WTC11 (cell line): ENCODE measurements at regions not wholly inside any gene's neighbourhood (a gene's known extent, or its start where the extent isn't known, plus 50 kb on each side); places are given as distances from the start of the nearest gene placed in this dataset.

Source experiments
- ATAC-seq: fragments of 200-7000 bp; cut with Tn5 transposase; 2 replicates; pipeline ENCODE4 v1.10.0; 2021; ENCODE audit warnings: mild to moderate bottlenecking, moderate library complexity
- CTCF ChIA-PET: fragments of 300-600 bp; sonication (Branson Sonifier 250); formaldehyde crosslinking; loops from one replicate; lab custom pipeline; 2021; ENCODE audit warnings: antibody characterized with exemption; lab: Charles Lee
- POLR2A ChIA-PET: fragments of 350-600 bp; sonication (Branson Sonifier 250); formaldehyde crosslinking; loops from one replicate; lab custom pipeline; 2021; ENCODE audit warnings: antibody characterized with exemption; lab: Charles Lee
- DNase-seq: peaks from one replicate; pipeline ENCODE4 v3.0.0; 2021; ENCODE audit warnings: low spot score
- H3K27ac Mint-ChIP-seq: 2 replicates; pipeline ENCODE4 v1.8.0; 2021; ENCODE audit warnings: mixed read lengths
- H3K27me3 Mint-ChIP-seq: 2 replicates; pipeline ENCODE4 v1.8.0; 2021; ENCODE audit warnings: low read depth, mild to moderate bottlenecking, moderate library complexity, mixed read lengths
- H3K36me3 Mint-ChIP-seq: 2 replicates; pipeline ENCODE4 v1.8.0; 2021; ENCODE audit warnings: mixed read lengths
- H3K4me1 Mint-ChIP-seq: 2 replicates; pipeline ENCODE4 v1.8.0; 2022; ENCODE audit warnings: mixed read lengths
- H3K4me3 Mint-ChIP-seq: 2 replicates; pipeline ENCODE4 v1.8.0; 2021; ENCODE audit warnings: mild to moderate bottlenecking, moderate library complexity, mixed read lengths
- H3K9me3 Mint-ChIP-seq: 2 replicates; pipeline ENCODE4 v1.8.0; 2021; ENCODE audit warnings: mixed read lengths
- ARID4B ChIP-seq: sonication (generic); formaldehyde crosslinking; IDR thresholded peaks from 2 replicates; pipeline ENCODE4 v1.8.0; 2023; ENCODE audit warnings: missing genetic modification reagents, mild to moderate bottlenecking, borderline replicate concordance
- E2F1 ChIP-seq: sonication (generic); formaldehyde crosslinking; IDR thresholded peaks from 2 replicates; pipeline ENCODE4 v1.8.0; 2022; ENCODE audit warnings: mild to moderate bottlenecking, missing genetic modification reagents
- E2F4 ChIP-seq: sonication (generic); formaldehyde crosslinking; IDR thresholded peaks from 2 replicates; pipeline ENCODE4 v1.8.1; 2022; ENCODE audit warnings: low read depth, mild to moderate bottlenecking, moderate library complexity, missing genetic modification reagents, borderline replicate concordance
- ETV6 ChIP-seq: sonication (generic); formaldehyde crosslinking; IDR thresholded peaks from 2 replicates; pipeline ENCODE4 v1.8.1; 2022; ENCODE audit warnings: mild to moderate bottlenecking, missing genetic modification reagents
- HMGXB4 ChIP-seq: sonication (generic); formaldehyde crosslinking; IDR thresholded peaks from 2 replicates; pipeline ENCODE4 v1.8.1; 2023; ENCODE audit warnings: mild to moderate bottlenecking, moderate library complexity, missing genetic modification reagents
- IRF1 ChIP-seq: sonication (generic); formaldehyde crosslinking; IDR thresholded peaks from 2 replicates; pipeline ENCODE4 v1.8.0; 2023; ENCODE audit warnings: missing genetic modification reagents
- JAZF1 ChIP-seq: fragments of 250-450 bp; sonication (Bioruptor Pico); IDR thresholded peaks from 2 replicates; pipeline ENCODE4 v1.9.0; 2021; ENCODE audit warnings: moderate library complexity, mild to moderate bottlenecking, inconsistent platforms
- NFATC4 ChIP-seq: fragments of 250-450 bp; sonication (Bioruptor Pico); IDR thresholded peaks from 2 replicates; pipeline ENCODE4 v1.9.0; 2021; ENCODE audit warnings: mild to moderate bottlenecking
- TEAD1 ChIP-seq: sonication (generic); formaldehyde crosslinking; IDR thresholded peaks from 2 replicates; pipeline ENCODE4 v1.8.0; 2022; ENCODE audit warnings: mild to moderate bottlenecking, missing genetic modification reagents
- TEAD4 ChIP-seq: sonication (generic); formaldehyde crosslinking; IDR thresholded peaks from 2 replicates; pipeline ENCODE4 v1.8.0; 2022; ENCODE audit warnings: mild to moderate bottlenecking, missing genetic modification reagents
- ZNF138 ChIP-seq: sonication (generic); formaldehyde crosslinking; conservative IDR thresholded peaks from 2 replicates; pipeline ENCODE4 v1.8.1; 2022; ENCODE audit warnings: mild to moderate bottlenecking, moderate library complexity, missing genetic modification reagents
- ZNF512 ChIP-seq: sonication (generic); formaldehyde crosslinking; IDR thresholded peaks from 2 replicates; pipeline ENCODE4 v1.8.1; 2022; ENCODE audit warnings: missing genetic modification reagents, borderline replicate concordance
- ZNF671 ChIP-seq: fragments of 250-450 bp; sonication (Bioruptor Pico); IDR thresholded peaks from 2 replicates; pipeline ENCODE4 v1.8.0; 2021; ENCODE audit warnings: mild to moderate bottlenecking
- TF ChIP-seq, protein P1 (sequence below): sonication (generic); formaldehyde crosslinking; IDR thresholded peaks from 2 replicates; pipeline ENCODE4 v1.8.1; 2022; ENCODE audit warnings: mild to moderate bottlenecking, missing genetic modification reagents, moderate library complexity, borderline replicate concordance

DNA sequence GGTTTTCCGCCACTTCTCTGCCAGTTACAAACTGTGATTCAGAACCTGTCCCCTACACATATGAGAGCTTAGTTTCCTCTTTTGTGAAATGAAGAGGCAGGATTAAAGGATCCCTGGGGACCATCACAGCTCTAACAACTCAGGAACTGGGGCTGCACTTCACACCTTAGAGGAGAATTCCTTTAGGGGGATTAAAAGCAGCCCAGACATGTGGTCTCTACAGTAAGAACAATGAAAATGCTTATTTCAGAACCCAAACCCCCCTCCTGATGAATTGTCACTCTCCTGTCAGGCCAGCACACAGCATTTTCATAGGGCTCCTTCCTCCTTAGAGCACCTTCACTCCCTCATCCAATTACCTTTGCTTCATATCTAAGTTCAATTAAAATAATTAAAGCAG is 101.5 kb upstream of the NEDD4L start:
- Mint-ChIP-seq H3K9me3 (no peaks in the 10 kb centered on the region), H3K4me3 (no peak overlapping the region), H3K27ac (no peak overlapping the region), H3K36me3 (no peaks in the 10 kb centered on the region), H3K27me3 (no peaks in the 10 kb centered on the region; the same call in 1 of the 2 replicates), H3K4me1 (peaks cover 22% of the 10 kb centered on the region)
- ChIA-PET CTCF (interaction anchor here (1.1 to 2.3 kb wide), 5 partner anchors 17 to 179 kb away, joined by 3 to 10 read pairs (median 4); no protein-coding TSS in a partner anchor), POLR2A (no interaction called here)
- no peak for TF ChIP-seq E2F1 (CRISPR knock-in tag)
- no peak for TF ChIP-seq ARID4B
- no peak for TF ChIP-seq TEAD1
- TF ChIP-seq ZNF671: no peak
- no peak for TF ChIP-seq HMGXB4 (CRISPR knock-in tag)
- TF ChIP-seq, protein P1, sequence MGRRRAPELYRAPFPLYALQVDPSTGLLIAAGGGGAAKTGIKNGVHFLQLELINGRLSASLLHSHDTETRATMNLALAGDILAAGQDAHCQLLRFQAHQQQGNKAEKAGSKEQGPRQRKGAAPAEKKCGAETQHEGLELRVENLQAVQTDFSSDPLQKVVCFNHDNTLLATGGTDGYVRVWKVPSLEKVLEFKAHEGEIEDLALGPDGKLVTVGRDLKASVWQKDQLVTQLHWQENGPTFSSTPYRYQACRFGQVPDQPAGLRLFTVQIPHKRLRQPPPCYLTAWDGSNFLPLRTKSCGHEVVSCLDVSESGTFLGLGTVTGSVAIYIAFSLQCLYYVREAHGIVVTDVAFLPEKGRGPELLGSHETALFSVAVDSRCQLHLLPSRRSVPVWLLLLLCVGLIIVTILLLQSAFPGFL (CRISPR knock-in tag): no peak
- TF ChIP-seq NFATC4 (CRISPR knock-in tag): no peak
- TF ChIP-seq IRF1 (CRISPR knock-in tag): no peak
- DNase-seq (no peak), ATAC-seq (peak; percentile 38; the same call in 1 of the 2 replicates)

DNA sequence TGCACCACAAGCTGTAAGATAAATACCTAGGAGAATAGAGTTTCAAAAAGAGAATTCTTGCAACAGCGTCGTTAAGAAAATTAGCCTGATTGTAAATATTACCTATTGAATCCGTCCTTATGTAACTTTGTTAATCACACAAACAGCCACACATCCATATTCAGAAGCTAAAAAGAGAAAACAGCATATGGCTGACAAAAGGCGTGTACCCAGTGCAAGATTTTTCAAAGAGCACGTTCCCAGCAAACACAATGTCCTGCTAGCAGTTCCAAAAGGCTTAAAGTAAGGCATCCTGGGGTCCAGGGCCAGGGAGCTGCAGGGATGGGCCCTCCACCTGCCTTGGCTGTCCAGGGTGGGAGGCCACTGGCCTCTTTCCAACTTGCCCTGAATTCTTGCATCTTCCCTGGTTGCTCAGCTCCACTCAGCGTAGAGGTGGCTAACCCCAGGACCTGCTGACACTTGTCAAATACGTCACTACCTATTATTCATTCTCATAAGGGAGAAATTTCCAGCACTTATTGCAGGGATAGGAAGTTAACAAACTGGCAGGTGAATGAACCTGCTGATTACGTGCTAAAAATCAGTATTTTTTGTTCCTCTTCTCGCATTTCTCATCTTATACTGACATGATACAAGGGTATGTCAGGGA is 102.1 kb upstream of the NEDD4L start:
- DNase-seq (no peak), ATAC-seq (no peak)
- Mint-ChIP-seq H3K27ac (no peak overlapping the region), H3K9me3 (no peaks in the 10 kb centered on the region), H3K4me1 (peaks cover 22% of the 10 kb centered on the region), H3K27me3 (no peaks in the 10 kb centered on the region; the same call in 1 of the 2 replicates), H3K36me3 (no peaks in the 10 kb centered on the region), H3K4me3 (no peak overlapping the region)
- ChIA-PET POLR2A (no interaction called here), CTCF (interaction anchor here (1.6 to 2.3 kb wide), 4 partner anchors 17 to 60 kb away, joined by 3 to 10 read pairs (median 4); no protein-coding TSS in a partner anchor)
- TF ChIP-seq ZNF138 (CRISPR knock-in tag): no peak
- TF ChIP-seq TEAD4: no peak
- no peak for TF ChIP-seq E2F4 (CRISPR knock-in tag)
- TF ChIP-seq ARID4B: no peak
- no peak for TF ChIP-seq ETV6 (CRISPR knock-in tag)
- TF ChIP-seq ZNF512 (CRISPR knock-in tag): no peak
- TF ChIP-seq E2F1 (CRISPR knock-in tag): no peak
- TF ChIP-seq JAZF1: no peak
